B cell (primary cell): ENCODE measurements at regions not wholly inside any gene's neighbourhood (a gene's known extent, or its start where the extent isn't known, plus 50 kb on each side); places are given as distances from the start of the nearest gene placed in this dataset.

Experiments
- ATAC-seq: fragments of 200-7000 bp; cut with Tn5 transposase; one replicate; pipeline ENCODE4 v1.10.0; 2021; ENCODE audit warnings: low read depth, mild to moderate bottlenecking, moderate number of reproducible peaks, moderate library complexity
- CTCF ChIA-PET: fragments of 350-600 bp; sonication (Branson Sonifier 250); formaldehyde crosslinking; loops from one replicate; lab custom pipeline; 2021; ENCODE audit warnings: antibody characterized with exemption, inconsistent platforms; lab: Charles Lee
- POLR2A ChIA-PET: fragments of 350-600 bp; sonication (Branson Sonifier 250); formaldehyde crosslinking; loops from one replicate; lab custom pipeline; 2021; ENCODE audit warnings: antibody characterized with exemption; lab: Charles Lee
- DNase-seq: peaks from one replicate; pipeline ENCODE4 v3.0.0; 2013
- H2AFZ ChIP-seq: 2 replicates; pipeline ENCODE4 v1.6.1; 2012; ENCODE audit warnings: mild to moderate bottlenecking, low read depth, low read length; ENCODE audit not compliant: insufficient read depth, poor library complexity, severe bottlenecking
- H3K27ac ChIP-seq, 2 donors: 1 replicate in 1 of 2; 2 replicates in 1 of 2; pipeline ENCODE4 v1.5.1; 2012 to 2013; ENCODE audit warnings: low read length in 2 of 2, mild to moderate bottlenecking in 2 of 2, moderate library complexity in 1 of 2
- H3K27me3 ChIP-seq, 4 experiments: fragments of 200-600 bp in 1 of 4; sonication (generic) in 1 of 4; replicated peaks in 1 of 4; 1 replicate in 2 of 4; 2 replicates in 2 of 4; pipeline versions ENCODE4 v1.6.1 to v1.7.0; 2013 to 2016; ENCODE audit warnings: low read length in 3 of 4, mild to moderate bottlenecking in 2 of 4, mixed read lengths in 1 of 4, moderate library complexity in 1 of 4; ENCODE audit not compliant: insufficient read depth in 4 of 4, control insufficient read depth in 3 of 4; ENCODE audit errors: control extremely low read depth in 1 of 4
- H3K36me3 ChIP-seq, 2 experiments: replicated peaks in 1 of 2; 1 replicate in 1 of 2; 2 replicates in 1 of 2; pipeline versions ENCODE4 v1.6.1 to v1.7.1; 2013; ENCODE audit warnings: low read length in 1 of 2; ENCODE audit not compliant: insufficient read depth in 2 of 2, control insufficient read depth in 1 of 2; ENCODE audit errors: control extremely low read depth in 1 of 2, extremely low read depth in 1 of 2
- H3K4me1 ChIP-seq, 2 donors: fragments of 200-600 bp in 1 of 2; sonication (generic) in 1 of 2; 1 replicate in 1 of 2; 2 replicates in 1 of 2; pipeline versions ENCODE4 v1.5.1 to v1.6.1; 2013 to 2017; ENCODE audit warnings: low read length in 2 of 2; ENCODE audit not compliant: control insufficient read depth in 2 of 2, insufficient read depth in 2 of 2
- H3K4me2 ChIP-seq: replicated peaks from 2 replicates; pipeline ENCODE3; 2012; ENCODE audit warnings: mild to moderate bottlenecking, low read depth, low read length; ENCODE audit not compliant: poor library complexity, severe bottlenecking
- H3K4me3 ChIP-seq, 5 experiments: fragments of 200-600 bp in 1 of 5; sonication (generic) in 1 of 5; 1 replicate in 3 of 5; 2 replicates in 2 of 5; pipeline versions ENCODE4 v1.5.1 to v1.7.0; 2011 to 2016; ENCODE audit warnings: low read length in 4 of 5, mild to moderate bottlenecking in 4 of 5, low read depth in 2 of 5, control low read depth in 1 of 5, moderate library complexity in 1 of 5; ENCODE audit not compliant: insufficient read depth in 1 of 5; ENCODE audit errors: control extremely low read depth in 1 of 5, extremely low read depth in 1 of 5
- H3K79me2 ChIP-seq: fragments of 200-600 bp; sonication (generic); one replicate; pipeline ENCODE4 v1.6.0; 2016; ENCODE audit warnings: low read length; ENCODE audit not compliant: control insufficient read depth, insufficient read depth
- H3K9ac ChIP-seq: fragments of 200-600 bp; sonication (generic); 2 replicates; pipeline ENCODE4 v1.6.1; 2017; ENCODE audit warnings: mild to moderate bottlenecking, low read length, moderate library complexity
- H3K9me3 ChIP-seq, 3 donors: one replicate each; pipeline versions ENCODE4 v1.6.1 to v1.7.1; 2013; ENCODE audit warnings: low read length in 2 of 3; ENCODE audit not compliant: control insufficient read depth in 2 of 3, insufficient read depth in 1 of 3; ENCODE audit errors: control extremely low read depth in 1 of 3
- H4K20me1 ChIP-seq: 2 replicates; pipeline ENCODE4 v1.6.0; 2012; ENCODE audit warnings: mild to moderate bottlenecking, low read length; ENCODE audit not compliant: insufficient read depth, control insufficient read depth, poor library complexity, severe bottlenecking
- H3K27ac Mint-ChIP-seq: one replicate; pipeline ENCODE4 v1.8.0; 2021; ENCODE audit warnings: mixed read lengths
- H3K27me3 Mint-ChIP-seq: one replicate; pipeline ENCODE4 v1.8.0; 2021; ENCODE audit warnings: mixed read lengths
- H3K4me1 Mint-ChIP-seq: one replicate; pipeline ENCODE4 v1.8.0; 2021; ENCODE audit warnings: mixed read lengths
- H3K4me3 Mint-ChIP-seq: one replicate; pipeline ENCODE4 v1.8.0; 2021; ENCODE audit warnings: mixed read lengths
- H3K9me3 Mint-ChIP-seq: one replicate; pipeline ENCODE4 v1.8.0; 2022; ENCODE audit warnings: mixed read lengths; ENCODE audit not compliant: insufficient read depth
- CTCF ChIP-seq: fragments of 200-600 bp; IDR thresholded peaks from one replicate; pipeline ENCODE4 v1.8.0; 2022; ENCODE audit warnings: antibody characterized with exemption, mild to moderate bottlenecking
- EZH2 ChIP-seq: IDR thresholded peaks from 2 replicates; pipeline ENCODE4 v1.6.1; 2012; ENCODE audit warnings: borderline replicate concordance, low read depth, mild to moderate bottlenecking, moderate library complexity, low read length; ENCODE audit not compliant: insufficient read depth, poor library complexity, severe bottlenecking
- WGBS: methylation state at CpG from one replicate; pipeline ENCODE4 v1.1.5; 2013; ENCODE audit warnings: missing lambda C conversion rate; ENCODE audit not compliant: insufficient coverage; 5-methylcytosine and 5-hydroxymethylcytosine counted together
- intact Hi-C: fragments of 100-400 bp; cut with micrococcal nuclease; formaldehyde crosslinking; loops from one replicate; pipeline ENCODE4 v1.10.0; 2022

GRCh38 chr10:30749385-30749784, 119.8 kb upstream of the LYZL2 start:
- CTCF ChIA-PET, result interaction anchor here (0.9 kb wide), 1 partner anchor 10 kb away, joined by 3 read pairs; no protein-coding TSS in a partner anchor
- TF ChIP-seq EZH2, result no peak
- no peak for TF ChIP-seq CTCF
- POLR2A ChIA-PET, result no interaction called here
- H3K4me1 ChIP-seq, result no peaks in the 10 kb centered on the region
- no peak overlapping the region for H3K27ac ChIP-seq
- 95% methylated on average over 8 of the region's 8 CpGs for WGBS
- peaks cover 36% of the 10 kb centered on the region for H3K27me3 Mint-ChIP-seq
- H3K9me3 Mint-ChIP-seq, result no peaks in the 10 kb centered on the region
- no peak overlapping the region for H2AFZ ChIP-seq
- no peak for DNase-seq
- no peak overlapping the region for H3K27ac Mint-ChIP-seq
- H3K9me3 ChIP-seq, result no peaks in the 10 kb centered on the region
- H3K9ac ChIP-seq, result no peak overlapping the region
- no peaks in the 10 kb centered on the region for H3K36me3 ChIP-seq
- H3K4me1 Mint-ChIP-seq, result no peaks in the 10 kb centered on the region
- no peak for ATAC-seq
- H4K20me1 ChIP-seq, result no peaks in the 10 kb centered on the region
- intact Hi-C loops, result no loop called here
- no peak overlapping the region for H3K4me3 Mint-ChIP-seq
- H3K4me3 ChIP-seq, result no peak overlapping the region
- no peak overlapping the region for H3K4me2 ChIP-seq
- no peaks in the 10 kb centered on the region for H3K27me3 ChIP-seq
- H3K79me2 ChIP-seq, result no peaks in the 10 kb centered on the region

GRCh38 chr10:30748152-30748973, 118.8 kb upstream of the LYZL2 start:
- Histone ChIP-seq H3K9me3 (no peaks in the 10 kb centered on the region), H4K20me1 (no peaks in the 10 kb centered on the region), H2AFZ (no peak overlapping the region), H3K9ac (no peak overlapping the region), H3K4me1 (no peaks in the 10 kb centered on the region), H3K4me3 (no peak overlapping the region), H3K36me3 (no peaks in the 10 kb centered on the region), H3K79me2 (no peaks in the 10 kb centered on the region), H3K4me2 (no peak overlapping the region), H3K27ac (no peak overlapping the region), H3K27me3 (no peaks in the 10 kb centered on the region)
- POLR2A ChIA-PET, result no interaction called here
- H3K27me3 Mint-ChIP-seq, result peaks cover 36% of the 10 kb centered on the region
- TF ChIP-seq CTCF (no peak), EZH2 (no peak)
- DNase-seq (no peak), ATAC-seq (no peak)
- intact Hi-C loops, result no loop called here
- WGBS, result 91% methylated on average over 4 of the region's 7 CpGs
- no peak overlapping the region for H3K4me3 Mint-ChIP-seq
- H3K27ac Mint-ChIP-seq, result no peak overlapping the region
- H3K4me1 Mint-ChIP-seq, result no peaks in the 10 kb centered on the region
- H3K9me3 Mint-ChIP-seq, result no peaks in the 10 kb centered on the region
- CTCF ChIA-PET, result interaction anchor here (0.8 kb wide), 1 partner anchor 36 kb away, joined by 3 read pairs; no protein-coding TSS in a partner anchor
